Endothelial cell of umbilical vein (primary cell): ENCODE measurements at regions not wholly inside any gene's neighbourhood (a gene's known extent, or its start where the extent isn't known, plus 50 kb on each side); places are given as distances from the start of the nearest gene placed in this dataset.

ENCODE experiments used
- BruUV-seq: library from RNA; stranded (reverse); fragments of 400-500 nt; replicated peaks from 2 replicates; lab custom pipeline; 2021; lab: Mats Ljungman, UMichigan
- CTCF ChIA-PET: fragments of 300-600, 350-600 bp; sonication (Branson Sonifier 250); formaldehyde crosslinking; loops from one replicate; lab custom pipeline; 2021; ENCODE audit warnings: antibody characterized with exemption, inconsistent platforms; lab: Charles Lee
- POLR2A ChIA-PET: fragments of 300-600, 350-600 bp; sonication (Branson Sonifier 250); formaldehyde crosslinking; loops from one replicate; lab custom pipeline; 2021; ENCODE audit warnings: antibody characterized with exemption, inconsistent platforms; lab: Charles Lee
- DNase-seq: peaks from one replicate; pipeline ENCODE4 v3.0.0-alpha.2; 2011; ENCODE audit warnings: low read depth, low spot score
- FAIRE-seq: peaks from 2 replicates; lab custom pipeline; 2011; peaks lifted over from hg19 to GRCh38; lab: Jason Lieb, UNC
- H2AFZ ChIP-seq: 2 replicates; pipeline ENCODE4 v1.6.0; 2012; ENCODE audit warnings: low read depth, low read length, control low read depth, inconsistent platforms
- H3K27ac ChIP-seq: 2 replicates; pipeline ENCODE4 v1.5.1; 2011; ENCODE audit warnings: low read depth, mild to moderate bottlenecking, control low read depth, low read length, moderate library complexity; ENCODE audit not compliant: insufficient read depth
- H3K27me3 ChIP-seq, 2 experiments: 2 replicates each; pipeline versions ENCODE4 v1.6.0 to v1.6.1; 2011; ENCODE audit warnings: low read length in 2 of 2, mixed read lengths in 1 of 2; ENCODE audit not compliant: control insufficient read depth in 2 of 2, insufficient read depth in 2 of 2
- H3K36me3 ChIP-seq, 2 experiments: 2 replicates in 1 of 2; 3 replicates in 1 of 2; pipeline ENCODE4 v1.5.1; 2011; ENCODE audit warnings: low read length in 2 of 2, mild to moderate bottlenecking in 1 of 2, moderate library complexity in 1 of 2; ENCODE audit not compliant: control insufficient read depth in 2 of 2, insufficient read depth in 2 of 2; ENCODE audit errors: extremely low read depth in 1 of 2
- H3K4me1 ChIP-seq: 3 replicates; pipeline ENCODE4 v1.5.1; 2011; ENCODE audit warnings: mild to moderate bottlenecking, low read length; ENCODE audit not compliant: control insufficient read depth, insufficient read depth; ENCODE audit errors: extremely low read depth
- H3K4me2 ChIP-seq: 2 replicates; pipeline ENCODE4 v1.6.1; 2011; ENCODE audit warnings: low read length, control low read depth, mixed read lengths; ENCODE audit not compliant: insufficient read depth
- H3K4me3 ChIP-seq, 3 experiments: fragments of 200-600 bp in 1 of 3; sonication (generic), shearing (Covaris generic) in 1 of 3; replicated peaks in 1 of 3; 2 replicates each; pipeline ENCODE4 v1.5.1; 2011 to 2016; ENCODE audit warnings: control low read depth in 3 of 3, low read length in 3 of 3, mild to moderate bottlenecking in 2 of 3, inconsistent platforms in 1 of 3, low read depth in 1 of 3, moderate library complexity in 1 of 3; ENCODE audit not compliant: insufficient read depth in 1 of 3
- H3K79me2 ChIP-seq: 2 replicates; pipeline ENCODE4 v1.6.0; 2012; ENCODE audit warnings: low read length, inconsistent platforms; ENCODE audit not compliant: control insufficient read depth, insufficient read depth
- H3K9ac ChIP-seq: replicated peaks from 2 replicates; pipeline ENCODE3; 2011; ENCODE audit warnings: low read length, control low read depth; ENCODE audit not compliant: insufficient read depth; ENCODE audit errors: extremely low read depth
- H3K9me1 ChIP-seq: replicated peaks from 3 replicates; pipeline ENCODE4 v1.6.0; 2011; ENCODE audit warnings: mild to moderate bottlenecking, low read length; ENCODE audit not compliant: control insufficient read depth, insufficient read depth; ENCODE audit errors: extremely low read depth
- H3K9me3 ChIP-seq: replicated peaks from 2 replicates; pipeline ENCODE4 v1.5.1; 2012; ENCODE audit warnings: low read length, inconsistent platforms; ENCODE audit not compliant: control insufficient read depth, insufficient read depth
- H4K20me1 ChIP-seq: replicated peaks from 2 replicates; pipeline ENCODE3; 2011; ENCODE audit warnings: mild to moderate bottlenecking, low read length; ENCODE audit not compliant: control insufficient read depth, insufficient read depth; ENCODE audit errors: extremely low read depth
- EZH2 ChIP-seq: IDR thresholded peaks from 2 replicates; pipeline ENCODE4 v1.6.1; 2012; ENCODE audit warnings: borderline replicate concordance, low read depth, mild to moderate bottlenecking, moderate library complexity, low read length, inconsistent platforms; ENCODE audit not compliant: severe bottlenecking
- FOS ChIP-seq: IDR thresholded peaks from 2 replicates; pipeline ENCODE4 v1.6.1; 2011; ENCODE audit warnings: mild to moderate bottlenecking, low read length, moderate library complexity, borderline replicate concordance; ENCODE audit not compliant: insufficient read depth
- GATA2 ChIP-seq: IDR thresholded peaks from 2 replicates; pipeline ENCODE4 v1.7.0; 2011; ENCODE audit warnings: low read depth, mild to moderate bottlenecking, moderate library complexity, mixed read lengths, low read length; ENCODE audit not compliant: insufficient read length, insufficient read depth
- JUN ChIP-seq: IDR thresholded peaks from 2 replicates; pipeline ENCODE4 v1.6.1; 2011; ENCODE audit warnings: borderline replicate concordance, low read depth; ENCODE audit not compliant: insufficient read length, insufficient read depth
- MYC ChIP-seq: IDR thresholded peaks from one replicate; pipeline ENCODE4 v1.6.1; 2011; ENCODE audit warnings: mild to moderate bottlenecking, low read depth, low read length
- POLR2A ChIP-seq: IDR thresholded peaks from 2 replicates; pipeline ENCODE4 v1.6.1; 2012; ENCODE audit warnings: low read depth, mild to moderate bottlenecking, control low read depth, low read length
- POLR2AphosphoS5 ChIP-seq: IDR thresholded peaks from 2 replicates; pipeline ENCODE4 v1.6.1; 2012; ENCODE audit warnings: low read depth, mild to moderate bottlenecking, control low read depth, low read length, moderate library complexity; ENCODE audit not compliant: insufficient read depth
- dilution Hi-C: fragments of 300-500 bp; cut with MboI; formaldehyde crosslinking; loops from one replicate; pipeline ENCODE4 v1.15.0; 2019; ENCODE audit warnings: low sequenced_read_pairs; ENCODE audit not compliant: extremely low pct_ligation_motif_present
- intact Hi-C: fragments of 100-400 bp; cut with micrococcal nuclease; formaldehyde crosslinking; loops from one replicate; pipeline ENCODE4 v1.10.0; 2022
- TF ChIP-seq, protein P1 (sequence below), 2 donors: IDR thresholded peaks; 1 replicate in 1 of 2; 2 replicates in 1 of 2; pipeline ENCODE4 v1.5.1; 2011; ENCODE audit warnings: low read length in 2 of 2, mild to moderate bottlenecking in 2 of 2, moderate library complexity in 2 of 2, control low read depth in 1 of 2, inconsistent platforms in 1 of 2, low read depth in 1 of 2; ENCODE audit not compliant: insufficient read depth in 1 of 2; ENCODE audit errors: extremely low read depth in 1 of 2
- TF ChIP-seq, protein P2 (sequence below): IDR thresholded peaks from 2 replicates; pipeline ENCODE4 v1.6.1; 2011; ENCODE audit not compliant: insufficient read depth, insufficient read length

- CTCF ChIA-PET = no interaction called here
- intact Hi-C loops = no loop called here
- BruUV-seq = no TSS peak
These were observed 882.7 kb upstream of the CHAC2 start for GRCh38 chr2:52884761-52885352.

More at GRCh38 chr2:52884761-52885352, 882.7 kb upstream of the CHAC2 start:
- Histone ChIP-seq H3K9me3 (no peaks in the 10 kb centered on the region), H3K4me3 (no peak overlapping the region), H3K27me3 (no peaks in the 10 kb centered on the region), H3K27ac (no peak overlapping the region), H3K9me1 (no peaks in the 10 kb centered on the region), H4K20me1 (no peaks in the 10 kb centered on the region), H3K9ac (no peak overlapping the region), H3K36me3 (no peaks in the 10 kb centered on the region), H3K79me2 (no peaks in the 10 kb centered on the region), H3K4me1 (no peaks in the 10 kb centered on the region), H2AFZ (no peak overlapping the region), H3K4me2 (no peak overlapping the region)
- TF ChIP-seq, protein P1, sequence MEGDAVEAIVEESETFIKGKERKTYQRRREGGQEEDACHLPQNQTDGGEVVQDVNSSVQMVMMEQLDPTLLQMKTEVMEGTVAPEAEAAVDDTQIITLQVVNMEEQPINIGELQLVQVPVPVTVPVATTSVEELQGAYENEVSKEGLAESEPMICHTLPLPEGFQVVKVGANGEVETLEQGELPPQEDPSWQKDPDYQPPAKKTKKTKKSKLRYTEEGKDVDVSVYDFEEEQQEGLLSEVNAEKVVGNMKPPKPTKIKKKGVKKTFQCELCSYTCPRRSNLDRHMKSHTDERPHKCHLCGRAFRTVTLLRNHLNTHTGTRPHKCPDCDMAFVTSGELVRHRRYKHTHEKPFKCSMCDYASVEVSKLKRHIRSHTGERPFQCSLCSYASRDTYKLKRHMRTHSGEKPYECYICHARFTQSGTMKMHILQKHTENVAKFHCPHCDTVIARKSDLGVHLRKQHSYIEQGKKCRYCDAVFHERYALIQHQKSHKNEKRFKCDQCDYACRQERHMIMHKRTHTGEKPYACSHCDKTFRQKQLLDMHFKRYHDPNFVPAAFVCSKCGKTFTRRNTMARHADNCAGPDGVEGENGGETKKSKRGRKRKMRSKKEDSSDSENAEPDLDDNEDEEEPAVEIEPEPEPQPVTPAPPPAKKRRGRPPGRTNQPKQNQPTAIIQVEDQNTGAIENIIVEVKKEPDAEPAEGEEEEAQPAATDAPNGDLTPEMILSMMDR (IDR thresholded peaks at IDR 0.05; ENCODE audit: extremely low read depth in 1 of 2, insufficient read depth in 1 of 2, low read depth in 1 of 2, low read length in 2 of 2) = no peak
- no peak for TF ChIP-seq EZH2
- TF ChIP-seq FOS = no peak
- no peak for TF ChIP-seq MYC
- no peak for TF ChIP-seq POLR2A
- TF ChIP-seq, protein P2, sequence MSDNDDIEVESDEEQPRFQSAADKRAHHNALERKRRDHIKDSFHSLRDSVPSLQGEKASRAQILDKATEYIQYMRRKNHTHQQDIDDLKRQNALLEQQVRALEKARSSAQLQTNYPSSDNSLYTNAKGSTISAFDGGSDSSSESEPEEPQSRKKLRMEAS = no peak
- no peak for TF ChIP-seq POLR2AphosphoS5
- TF ChIP-seq GATA2 = no peak
- TF ChIP-seq JUN = no peak
- POLR2A ChIA-PET = no interaction called here
- dilution Hi-C loops = no loop called here
- no peak for DNase-seq
- FAIRE-seq = no peak
